T-helper 22 cell (primary cell): ENCODE measurements at regions not wholly inside any gene's neighbourhood (a gene's known extent, or its start where the extent isn't known, plus 50 kb on each side); places are given as distances from the start of the nearest gene placed in this dataset.
"Not testable (repeated sequence)": the region's sequence is repeated elsewhere in the genome, so short reads cannot be mapped to it uniquely, and the experiment has no call there.

Experiments
- DNase-seq: peaks from one replicate; pipeline ENCODE4 v3.0.0-alpha.2; 2020; ENCODE audit warnings: low read depth

DNA sequence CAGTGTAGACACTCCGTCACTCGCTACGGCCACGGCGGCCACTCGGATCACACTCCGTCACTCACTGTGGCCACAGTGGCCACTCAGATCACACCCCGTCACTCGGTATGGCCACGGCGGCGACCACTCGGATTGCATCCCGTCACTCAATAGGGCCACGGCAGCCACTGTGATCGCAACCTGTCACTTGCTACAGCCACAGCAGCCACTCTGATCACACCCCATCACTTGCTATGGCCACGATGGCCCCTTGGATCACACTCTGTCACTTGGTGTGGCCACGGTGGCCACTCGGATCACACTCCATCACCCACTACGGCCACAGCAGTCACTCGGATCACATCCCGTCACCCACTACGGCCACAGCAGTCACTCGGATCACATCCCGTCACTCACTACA, 175.3 kb downstream of the LAT start:
- not testable (repeated sequence) for DNase-seq

GRCh38 chr16:29159603-29160002, 174.8 kb downstream of the LAT start:
- DNase-seq = not testable (repeated sequence)

GRCh38 chr16:29158785-29159184, 173.9 kb downstream of the LAT start:
- DNase-seq = no peak

GRCh38 chr16:29158031-29158784, 173.4 kb downstream of the LAT start:
- not testable (repeated sequence) for DNase-seq

- not testable (repeated sequence) for DNase-seq
These were observed 172.4 kb downstream of the LAT start for GRCh38 chr16:29157051-29157923.

DNA sequence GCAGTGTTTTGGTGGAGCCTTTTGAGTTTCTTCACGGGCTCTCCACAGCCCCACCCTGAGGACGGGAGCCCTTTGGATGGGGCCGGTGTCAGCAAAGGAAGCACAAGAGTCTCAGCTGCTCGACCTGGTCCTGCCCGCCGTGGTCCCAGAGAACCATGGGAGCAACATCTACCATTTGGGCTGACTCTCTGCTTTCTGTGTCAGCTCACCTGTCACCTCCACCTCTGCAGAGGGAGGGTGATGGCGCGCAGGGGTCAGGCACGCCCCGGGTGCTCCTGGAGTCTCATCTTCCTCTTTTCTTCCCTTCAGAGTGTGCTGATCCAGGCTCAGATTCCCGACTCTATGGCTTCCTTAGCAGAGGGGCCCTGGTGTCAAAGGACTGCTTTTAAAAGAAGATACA, 171.7 kb downstream of the LAT start:
- DNase-seq = no peak

- DNase-seq = not testable (repeated sequence)
These were observed 171.0 kb downstream of the LAT start for GRCh38 chr16:29155866-29156200.

DNA sequence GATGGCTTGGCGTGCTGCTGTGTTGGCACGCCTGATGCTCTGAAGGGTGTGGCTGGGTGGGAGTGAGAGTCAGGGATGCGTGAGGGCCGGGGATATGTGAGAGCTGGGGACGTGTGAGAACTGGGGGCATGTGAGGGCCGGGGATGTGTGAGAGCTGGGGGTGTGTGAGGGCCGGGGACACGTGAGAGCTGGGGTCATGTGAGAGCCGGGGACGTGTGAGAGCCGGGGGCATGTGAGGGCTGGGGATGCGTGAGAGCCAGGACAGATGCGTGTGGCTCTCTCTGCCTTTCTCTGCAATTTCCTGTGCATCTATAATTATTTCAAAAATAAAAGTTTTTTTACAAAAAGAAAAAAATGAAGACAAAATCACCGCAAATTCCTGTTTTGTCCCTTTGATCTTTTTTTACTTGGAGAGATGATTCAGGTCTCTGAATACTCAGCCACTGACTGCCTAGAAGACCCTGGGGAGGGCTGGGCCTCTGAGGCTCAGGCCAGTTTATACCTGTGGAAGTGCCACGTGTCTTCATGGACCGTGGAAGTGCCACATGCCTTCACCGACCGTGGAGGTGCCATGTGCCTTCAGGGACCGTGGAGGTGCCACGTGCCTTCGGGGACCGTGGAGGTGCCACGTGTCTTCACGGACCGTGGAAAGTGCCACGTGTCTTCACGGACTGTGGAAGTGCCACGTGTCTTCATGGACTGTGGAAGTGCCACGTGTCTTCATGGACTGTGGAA, 170.4 kb downstream of the LAT start:
- DNase-seq = not testable (repeated sequence)

DNA sequence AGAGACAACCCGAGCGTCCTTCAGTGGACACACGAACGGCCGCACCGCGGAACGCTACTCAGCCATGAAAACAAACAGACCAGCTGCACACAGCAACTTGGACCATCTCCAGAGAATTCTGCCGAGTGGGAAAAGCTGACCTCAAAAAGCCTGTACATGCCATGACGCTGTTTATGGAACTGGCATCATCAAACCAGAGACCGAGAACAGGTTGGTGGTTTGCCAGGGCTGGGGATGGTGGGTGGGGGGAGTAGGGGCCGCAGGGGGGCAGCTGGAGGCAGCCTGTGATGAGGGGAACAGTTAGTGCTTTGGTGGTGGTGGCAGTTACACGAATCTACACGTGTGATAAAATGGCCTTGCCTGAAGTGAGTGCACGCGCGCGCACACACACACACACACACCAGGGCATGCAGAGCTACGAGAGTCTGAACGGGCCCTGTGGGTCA, 169.8 kb downstream of the LAT start:
- DNase-seq = no peak

DNA sequence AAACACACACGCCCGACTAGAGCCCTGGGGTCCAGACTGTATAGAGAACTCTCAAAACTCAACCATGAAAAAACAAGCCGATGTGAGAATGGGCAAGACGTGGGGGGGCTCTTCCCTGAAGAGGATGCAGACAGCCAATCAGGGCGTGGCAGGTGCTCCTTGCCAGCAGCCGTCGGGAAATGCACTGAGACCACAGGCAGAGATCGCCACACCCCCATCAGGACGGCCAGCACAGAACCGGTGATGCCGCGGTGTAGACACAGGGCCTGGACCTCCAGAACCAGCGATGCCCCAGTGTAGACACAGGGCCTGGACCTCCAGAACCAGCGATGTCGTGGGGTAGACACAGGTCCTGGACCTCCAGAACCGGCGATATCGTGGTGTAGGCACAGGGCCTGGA, 169.2 kb downstream of the LAT start:
- no peak for DNase-seq

DNA sequence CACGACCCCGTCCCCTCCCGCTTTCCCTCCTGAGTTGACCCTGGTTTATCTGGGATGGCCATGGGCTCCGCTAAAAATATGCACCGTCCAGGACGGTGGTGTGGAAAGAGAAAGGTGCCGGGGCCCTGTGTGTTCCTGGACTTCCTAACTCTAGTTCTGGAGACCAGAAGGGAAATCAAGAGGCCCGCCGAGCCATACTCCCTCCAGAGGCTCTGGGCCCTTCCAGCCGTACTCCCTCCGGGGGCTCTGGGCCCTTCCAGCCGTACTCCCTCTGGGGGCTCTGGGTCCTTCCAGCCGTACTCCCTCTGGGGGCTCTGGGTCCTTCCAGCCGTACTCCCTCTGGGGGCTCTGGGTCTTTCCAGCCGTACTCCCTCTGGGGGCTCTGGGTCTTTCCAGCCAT, 168.5 kb downstream of the LAT start:
- DNase-seq = not testable (repeated sequence)

DNA sequence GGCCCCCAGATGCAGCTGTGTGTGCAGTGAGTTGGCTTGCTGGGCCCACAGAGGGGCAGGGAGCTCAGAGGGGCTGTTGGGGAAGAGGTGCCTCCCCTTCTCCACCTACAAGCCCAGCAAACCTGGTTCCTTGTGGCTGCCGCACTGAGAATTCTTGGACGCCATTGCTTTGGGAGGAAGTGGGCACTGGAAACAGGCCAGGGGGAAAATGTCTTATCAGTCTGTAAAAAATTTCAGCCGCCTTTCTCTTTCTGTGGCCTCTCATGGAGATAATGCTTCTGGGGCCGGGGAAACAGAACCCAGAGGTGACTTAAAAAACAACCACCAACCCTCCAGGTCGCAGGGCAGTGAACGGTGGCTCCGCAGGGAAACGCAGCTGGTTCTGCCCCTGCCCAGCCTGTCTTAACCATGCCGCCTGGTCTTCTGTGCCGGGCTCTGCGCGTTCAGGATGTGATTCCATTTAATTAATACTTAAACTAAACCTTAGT, 167.7 kb downstream of the LAT start:
- not testable (repeated sequence) for DNase-seq

GRCh38 chr16:29151317-29151716, 166.5 kb downstream of the LAT start:
- DNase-seq = no peak

DNA sequence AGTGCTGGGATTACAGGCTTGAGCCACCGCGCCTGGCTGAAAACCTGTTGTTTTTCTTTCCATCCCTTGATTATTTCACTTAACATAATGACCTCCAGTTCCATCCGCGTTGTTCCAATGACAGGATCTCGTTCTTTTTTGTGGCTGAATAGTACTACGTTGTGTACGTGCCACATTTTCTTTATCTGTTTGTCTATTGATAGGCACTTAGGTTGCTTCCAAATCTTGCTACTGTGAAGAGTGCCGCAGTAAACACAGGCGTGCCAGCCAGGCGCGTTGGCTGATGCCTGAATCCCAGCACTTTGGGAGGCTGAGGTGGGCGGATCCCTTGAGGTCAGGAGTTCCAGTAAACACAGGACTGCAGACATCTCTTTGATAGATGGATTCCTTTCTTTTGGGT, 165.1 kb downstream of the LAT start:
- not testable (repeated sequence) for DNase-seq

- DNase-seq = peak; percentile 76
These were observed 164.0 kb downstream of the LAT start for GRCh38 chr16:29148867-29149272.

- no peak for DNase-seq
These were observed 163.4 kb downstream of the LAT start for GRCh38 chr16:29148131-29148691.

GRCh38 chr16:29147710-29148109, 162.9 kb downstream of the LAT start:
- not testable (repeated sequence) for DNase-seq

DNA sequence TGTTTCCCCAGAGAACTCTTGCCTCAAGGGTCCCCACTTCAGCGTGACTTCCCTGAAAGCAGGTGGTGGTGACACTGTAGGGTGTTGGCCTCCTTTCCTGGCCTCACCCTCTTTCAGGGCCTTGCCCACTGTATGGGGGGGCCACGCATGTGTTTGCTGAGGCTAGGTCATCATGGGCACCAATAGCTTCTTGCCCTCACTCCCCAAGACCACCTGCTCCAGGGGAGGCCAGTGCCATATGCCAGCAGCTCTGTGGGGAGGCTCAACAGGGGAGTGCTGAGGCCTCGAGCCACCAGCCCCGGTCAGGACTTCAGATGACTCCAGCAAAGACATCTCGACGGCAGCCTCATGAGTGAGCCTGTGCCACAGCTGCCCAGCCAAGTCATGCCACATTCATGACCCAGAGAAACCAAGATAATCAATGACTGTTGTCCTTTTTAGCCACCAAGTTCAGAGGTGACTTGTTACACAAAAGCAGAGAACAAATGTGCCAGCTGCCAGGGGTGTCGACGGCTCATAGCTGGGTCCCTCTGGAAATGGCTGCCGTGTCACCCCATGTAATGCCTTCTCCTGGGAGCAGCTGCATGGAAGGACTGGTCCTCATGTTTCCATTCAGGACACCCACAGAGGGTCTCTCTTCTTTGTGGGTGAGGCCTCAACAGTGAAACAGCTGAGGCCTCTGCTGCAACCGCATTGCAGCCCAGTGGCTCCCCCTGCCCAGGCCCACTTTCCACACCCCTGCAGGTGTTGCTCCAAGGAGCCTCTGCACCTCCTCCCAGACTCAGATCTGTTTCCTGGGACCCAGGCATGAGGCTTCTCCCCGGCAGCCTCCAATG, 162.2 kb downstream of the LAT start:
- DNase-seq = not testable (repeated sequence)

- DNase-seq = no peak
These were observed 161.4 kb downstream of the LAT start for GRCh38 chr16:29146266-29146665.

- DNase-seq = not testable (repeated sequence)
These were observed 160.8 kb downstream of the LAT start for GRCh38 chr16:29145486-29146225.
